ENCODE measurements at regions not wholly inside any gene's neighbourhood (a gene's known extent, or its start where the extent isn't known, plus 50 kb on each side); places are given as distances from the start of the nearest gene placed in this dataset.

GRCh38 chr1:165974598-165975131 is 147.3 kb downstream of the UCK2 start:
- WGBS (ENCODE audit: insufficient coverage), result 83% methylated on average over 3 of the region's 3 CpGs
- peaks cover 0 to 2% (median 0%) of the 10 kb centered on the region in 3 donors for H3K27me3 Mint-ChIP-seq (ENCODE audit: low read depth in 3 of 3)
- H4K20me1 ChIP-seq (ENCODE audit: insufficient read depth, low read length), result no peaks in the 10 kb centered on the region
- intact Hi-C loops (cut with micrococcal nuclease), result no loop called here
- no peaks in the 10 kb centered on the region for H3K36me3 ChIP-seq (replicated peaks in 1 of 2; ENCODE audit: control insufficient read depth in 1 of 2, insufficient read depth in 2 of 2, low read length in 2 of 2)
- no peaks in the 10 kb centered on the region for H3K4me1 ChIP-seq (ENCODE audit: control insufficient read depth in 1 of 2, insufficient read depth in 2 of 2, low read length in 2 of 2)
- no peak for TF ChIP-seq CTCF (IDR thresholded peaks at IDR 0.05)
- H3K4me3 Mint-ChIP-seq, result no peak overlapping the region
- no peak overlapping the region for H3K9ac ChIP-seq (ENCODE audit: insufficient read depth, low read length, poor library complexity, severe bottlenecking)
- H3K27ac ChIP-seq (ENCODE audit: low read depth in 1 of 2, low read length in 2 of 2), result no peak overlapping the region
- H3K27ac Mint-ChIP-seq, result peak overlapping the region in 1 of 7 donors; percentile 27
- H3K79me2 ChIP-seq (ENCODE audit: insufficient read depth, low read length), result no peaks in the 10 kb centered on the region
- H3K27me3 ChIP-seq (ENCODE audit: control insufficient read depth in 2 of 2, insufficient read depth in 2 of 2, low read length in 2 of 2), result no peaks in the 10 kb centered on the region
- DNase-seq, result no peak
- no peaks in the 10 kb centered on the region for H3K36me3 Mint-ChIP-seq
- H3K9me3 ChIP-seq (replicated peaks in 1 of 2; ENCODE audit: control insufficient read depth in 1 of 2, insufficient read depth in 1 of 2, low read length in 2 of 2), result peaks cover 0 to 9% of the 10 kb centered on the region in 2 donors
- no peak overlapping the region for H3K4me3 ChIP-seq (replicated peaks in 1 of 3; ENCODE audit: low read depth in 2 of 3, low read length in 3 of 3)
- no peaks in the 10 kb centered on the region for H3K4me1 Mint-ChIP-seq
- H3K9me3 Mint-ChIP-seq, result peaks cover 3 to 23% (median 11%) of the 10 kb centered on the region in 7 donors
- no peak overlapping the region for H2AFZ ChIP-seq (ENCODE audit: insufficient read depth, low read depth, low read length, poor library complexity, severe bottlenecking)
- H3K4me2 ChIP-seq (replicated peaks; ENCODE audit: extremely low read depth, low read length, poor library complexity, severe bottlenecking), result no peak overlapping the region

GRCh38 chr1:165988275-165988674 is 160.9 kb downstream of the UCK2 start:
- Histone ChIP-seq H4K20me1 (ENCODE audit: insufficient read depth, low read length) (no peaks in the 10 kb centered on the region), H3K27me3 (ENCODE audit: control insufficient read depth in 2 of 2, insufficient read depth in 2 of 2, low read length in 2 of 2) (no peaks in the 10 kb centered on the region), H3K4me2 (replicated peaks; ENCODE audit: extremely low read depth, low read length, poor library complexity, severe bottlenecking) (no peak overlapping the region), H3K4me3 (replicated peaks in 1 of 3; ENCODE audit: low read depth in 2 of 3, low read length in 3 of 3) (no peak overlapping the region), H3K9ac (ENCODE audit: insufficient read depth, low read length, poor library complexity, severe bottlenecking) (no peak overlapping the region), H3K36me3 (replicated peaks in 1 of 2; ENCODE audit: control insufficient read depth in 1 of 2, insufficient read depth in 2 of 2, low read length in 2 of 2) (no peaks in the 10 kb centered on the region), H3K79me2 (ENCODE audit: insufficient read depth, low read length) (no peaks in the 10 kb centered on the region), H3K27ac (ENCODE audit: low read depth in 1 of 2, low read length in 2 of 2) (no peak overlapping the region), H3K4me1 (ENCODE audit: control insufficient read depth in 1 of 2, insufficient read depth in 2 of 2, low read length in 2 of 2) (no peaks in the 10 kb centered on the region), H3K9me3 (replicated peaks in 1 of 2; ENCODE audit: control insufficient read depth in 1 of 2, insufficient read depth in 1 of 2, low read length in 2 of 2) (peaks cover 0 to 4% of the 10 kb centered on the region in 2 donors), H2AFZ (ENCODE audit: insufficient read depth, low read depth, low read length, poor library complexity, severe bottlenecking) (no peak overlapping the region)
- Mint-ChIP-seq H3K36me3 (no peaks in the 10 kb centered on the region), H3K4me1 (no peaks in the 10 kb centered on the region), H3K27me3 (ENCODE audit: low read depth in 3 of 3) (peaks cover 0 to 2% (median 0%) of the 10 kb centered on the region in 3 donors), H3K27ac (no peak overlapping the region), H3K4me3 (no peak overlapping the region), H3K9me3 (peaks cover 0 to 9% (median 2%) of the 10 kb centered on the region in 7 donors)
- no peak for TF ChIP-seq CTCF (IDR thresholded peaks at IDR 0.05)
- no CpG with 5 or more reads among the region's 1 CpG for WGBS (ENCODE audit: insufficient coverage)
- intact Hi-C loops (cut with micrococcal nuclease), result no loop called here
- no peak for DNase-seq

Measured in CD14-positive monocyte (primary cell).